Fibroblast of lung (primary cell): ENCODE measurements at regions not wholly inside any gene's neighbourhood (a gene's known extent, or its start where the extent isn't known, plus 50 kb on each side); places are given as distances from the start of the nearest gene placed in this dataset.

Experiments
- CTCF ChIP-seq, 2 donors: IDR thresholded peaks in 1 of 2; conservative IDR thresholded peaks in 1 of 2; 1 replicate in 1 of 2; 2 replicates in 1 of 2; pipeline ENCODE4 v1.5.1; 2011 to 2012; ENCODE audit warnings: low read length in 2 of 2, control low read depth in 1 of 2, inconsistent platforms in 1 of 2, low read depth in 1 of 2, mild to moderate bottlenecking in 1 of 2
- EZH2 ChIP-seq: IDR thresholded peaks from 2 replicates; pipeline ENCODE4 v1.5.1; 2012; ENCODE audit warnings: low read length, control low read depth, mild to moderate bottlenecking; ENCODE audit errors: missing control alignments

- TF ChIP-seq CTCF (conservative IDR thresholded peaks at IDR 0.05 in 1 of 2, IDR thresholded peaks at IDR 0.05 in 1 of 2; ENCODE audit: low read depth in 1 of 2, low read length in 2 of 2): no peak
- no peak for TF ChIP-seq EZH2
These were observed 234.6 kb downstream of the DLL1 start for GRCh38 chr6:170056278-170056711.
